HG02623 (cell line): ENCODE measurements at regions not wholly inside any gene's neighbourhood (a gene's known extent, or its start where the extent isn't known, plus 50 kb on each side); places are given as distances from the start of the nearest gene placed in this dataset.

ENCODE experiments used
- ATAC-seq: cut with Tn5 transposase; IDR thresholded peaks from one replicate; pipeline ENCODE4 v1.9.1; 2021; ENCODE audit warnings: moderate library complexity; ENCODE audit not compliant: unreplicated experiment

DNA sequence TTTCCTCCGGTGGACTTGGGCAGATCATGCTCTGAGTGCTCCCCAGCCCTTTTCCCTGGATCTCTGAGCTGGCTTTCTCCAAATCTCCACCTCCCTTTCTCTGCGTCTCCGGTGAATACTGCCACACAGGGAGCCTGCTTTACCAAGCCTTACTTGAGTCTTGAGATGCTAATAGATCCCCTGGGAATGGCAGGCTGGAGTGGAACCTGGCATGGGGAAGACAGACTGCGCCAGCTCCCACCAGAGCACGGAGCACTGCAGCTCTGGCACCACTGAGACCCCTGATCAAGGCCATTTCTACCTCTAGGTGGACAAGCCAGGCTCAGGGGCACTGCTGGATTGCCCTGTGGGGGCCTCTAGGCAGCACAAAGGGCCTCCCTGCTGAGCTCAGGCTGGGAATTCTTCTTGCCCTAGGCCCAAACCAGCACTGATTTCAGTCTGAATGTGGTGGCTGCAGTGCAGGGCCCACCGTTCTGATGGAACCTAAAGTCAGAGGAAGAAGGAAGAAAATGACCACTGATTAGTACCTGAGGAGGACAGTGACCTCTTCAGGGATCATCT lies 74.3 kb upstream of the CRHR1 start:
- ATAC-seq, result no peak

DNA sequence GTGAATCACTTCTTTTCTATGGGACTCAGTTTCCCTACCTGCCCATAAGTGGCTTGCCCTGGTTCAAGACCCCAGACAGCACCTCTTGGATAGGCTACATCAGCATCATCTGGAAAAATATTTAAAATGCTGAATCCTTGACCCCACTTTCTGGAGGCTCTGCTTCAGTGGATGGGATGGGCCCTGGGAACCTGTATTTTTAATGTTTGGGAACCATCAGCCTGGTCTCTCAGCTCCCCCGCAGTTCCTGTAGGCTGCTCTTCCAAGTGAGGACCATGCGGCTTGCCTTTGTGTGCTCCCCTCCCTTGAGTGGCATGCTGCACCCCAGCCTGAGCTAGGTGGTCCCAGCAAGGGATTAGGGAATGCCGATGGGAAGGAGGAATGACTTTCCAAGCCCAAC lies 68.3 kb upstream of the CRHR1 start:
- ATAC-seq, result no peak

DNA sequence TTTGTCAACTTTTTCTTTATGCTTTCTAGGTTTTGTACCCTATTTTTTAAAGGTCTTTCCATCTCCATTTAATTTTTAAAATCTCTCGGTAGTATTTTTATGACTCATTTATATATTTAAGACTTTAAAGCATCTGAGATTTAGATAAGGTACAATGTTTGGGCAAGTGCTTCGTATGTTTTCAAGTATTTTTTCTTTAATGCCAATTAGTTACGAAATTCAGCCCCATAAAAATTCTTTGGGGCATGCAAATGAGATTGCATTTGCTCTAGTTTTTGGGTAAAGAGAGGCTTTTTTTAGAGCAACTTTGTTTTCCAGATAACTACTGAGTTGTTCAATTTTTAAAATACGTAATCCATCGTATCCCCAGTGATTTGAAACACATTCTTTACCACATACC lies 65.3 kb upstream of the CRHR1 start:
- ATAC-seq, result no peak

DNA sequence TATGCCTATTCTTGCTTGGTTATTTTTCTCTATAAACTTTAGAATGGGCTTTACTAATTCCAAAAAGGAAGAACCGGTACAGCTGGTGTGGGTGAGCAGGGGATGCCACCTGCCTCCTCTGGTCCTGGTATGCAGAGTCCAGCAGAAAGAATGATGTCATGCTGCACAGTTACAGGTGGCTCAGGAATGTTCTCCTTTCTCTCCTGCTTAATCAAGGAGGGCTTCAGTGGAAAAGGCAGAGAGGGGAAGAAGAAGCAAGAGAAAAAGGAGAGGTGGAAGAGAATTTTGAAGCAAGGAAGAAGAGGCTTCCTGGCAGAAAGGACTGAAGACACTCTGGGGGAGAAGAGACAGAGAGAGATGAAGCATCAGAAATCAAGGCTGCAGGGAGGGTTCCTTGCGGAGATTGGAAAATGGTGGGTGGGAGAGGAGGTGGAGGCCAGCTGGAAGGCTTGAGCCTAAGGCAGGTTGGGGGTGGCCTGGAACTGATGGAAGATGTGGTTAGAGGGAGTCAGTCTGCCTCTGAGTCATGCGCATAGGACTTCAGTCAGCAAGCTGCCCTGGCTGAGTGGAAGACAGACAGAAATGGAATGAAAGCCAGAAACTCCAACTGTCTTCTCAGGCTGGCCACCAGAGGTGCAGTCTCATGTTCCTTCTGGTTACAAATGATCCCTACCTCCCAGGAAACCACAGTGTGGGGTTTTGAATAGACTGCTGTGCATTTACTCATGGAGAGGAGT lies 64.6 kb upstream of the CRHR1 start:
- no peak for ATAC-seq

DNA sequence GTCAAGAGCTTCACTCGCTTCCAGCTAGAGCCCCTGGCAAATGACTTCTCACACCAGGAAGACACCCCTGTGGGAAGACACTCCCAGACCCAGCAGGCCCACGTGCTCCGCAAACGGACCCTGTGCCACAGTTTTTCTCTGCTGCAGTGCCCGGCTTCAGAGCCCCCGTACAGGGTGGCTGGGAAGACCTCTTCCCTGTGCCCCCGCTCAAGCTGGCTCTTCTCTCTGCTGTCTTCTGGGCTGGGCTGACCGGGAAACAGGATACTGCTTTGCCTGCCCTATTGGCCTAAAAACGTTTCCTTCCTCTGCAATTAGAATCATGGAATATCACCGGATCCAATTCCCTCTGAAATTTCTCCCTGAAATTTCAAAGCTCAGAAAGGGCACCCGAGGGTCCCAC lies 63.7 kb upstream of the CRHR1 start:
- no peak for ATAC-seq

DNA sequence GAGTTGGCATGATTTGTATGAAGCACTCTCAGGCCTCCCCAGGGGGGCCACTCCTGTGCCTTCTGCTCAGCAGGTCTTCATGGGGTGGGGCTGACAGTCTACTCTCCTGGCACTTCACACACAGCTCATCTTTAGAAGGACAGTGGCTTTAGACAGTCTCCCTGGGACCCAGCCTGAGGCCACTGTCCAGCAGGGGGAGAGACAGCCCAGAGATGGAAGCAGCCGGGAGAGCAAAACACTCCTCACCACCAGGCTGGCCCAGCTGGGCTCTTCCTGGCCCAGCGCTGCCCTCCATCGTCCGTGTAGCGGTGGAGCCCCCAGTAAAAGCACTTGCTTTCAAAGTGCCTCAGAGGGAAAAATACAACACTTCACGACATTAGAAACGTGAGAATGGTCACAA lies 62.0 kb upstream of the CRHR1 start:
- no peak for ATAC-seq

DNA sequence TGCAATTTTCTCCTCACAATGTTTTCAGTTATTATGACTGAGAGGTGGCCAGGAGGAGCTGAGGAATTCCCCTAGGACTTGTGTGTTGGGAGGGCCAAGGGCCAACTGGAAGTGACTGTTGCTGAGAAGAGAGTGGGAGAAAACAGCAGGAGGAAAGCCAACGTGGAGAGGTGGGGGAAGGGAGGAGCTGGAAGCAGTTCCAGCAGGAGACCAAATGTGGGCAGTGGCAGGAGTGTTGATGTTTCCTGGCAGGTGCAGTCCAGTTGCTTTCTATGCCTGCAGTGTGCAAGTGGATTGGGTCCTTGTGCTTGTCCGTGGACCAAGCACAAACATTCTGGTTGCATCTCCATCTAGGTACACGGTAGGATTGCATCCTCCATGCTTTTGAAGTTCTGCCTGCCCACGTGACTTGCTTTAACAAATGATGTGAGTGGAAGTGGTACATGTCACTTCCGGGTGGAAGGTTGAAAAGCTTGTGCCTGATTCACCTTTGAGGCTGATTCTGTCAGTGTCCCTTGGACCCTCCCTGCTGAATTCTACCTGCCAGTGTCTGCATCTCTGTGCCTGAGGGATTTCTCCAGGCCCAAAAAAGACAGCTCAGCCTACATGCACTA lies 54.7 kb upstream of the CRHR1 start:
- ATAC-seq, result no peak

DNA sequence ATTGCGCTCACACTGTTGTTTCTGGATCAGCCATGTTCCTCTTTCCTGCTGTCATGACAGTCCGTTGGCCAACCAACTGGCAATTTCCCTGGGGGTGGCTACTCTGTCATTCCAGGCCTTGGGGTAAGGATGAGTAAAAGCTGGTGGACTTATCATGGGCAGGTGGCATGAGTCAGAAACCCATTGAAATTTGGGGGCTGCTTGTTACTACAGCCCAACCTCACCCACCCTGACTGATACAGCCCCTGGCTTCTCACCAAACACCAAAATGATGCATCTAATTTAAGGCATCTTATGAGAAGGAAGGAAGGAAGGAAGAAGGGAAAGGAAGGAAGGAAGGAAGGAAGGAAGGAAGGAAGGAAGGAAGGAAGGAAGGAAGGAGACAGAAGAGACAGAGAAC lies 53.9 kb upstream of the CRHR1 start:
- ATAC-seq, result no peak

DNA sequence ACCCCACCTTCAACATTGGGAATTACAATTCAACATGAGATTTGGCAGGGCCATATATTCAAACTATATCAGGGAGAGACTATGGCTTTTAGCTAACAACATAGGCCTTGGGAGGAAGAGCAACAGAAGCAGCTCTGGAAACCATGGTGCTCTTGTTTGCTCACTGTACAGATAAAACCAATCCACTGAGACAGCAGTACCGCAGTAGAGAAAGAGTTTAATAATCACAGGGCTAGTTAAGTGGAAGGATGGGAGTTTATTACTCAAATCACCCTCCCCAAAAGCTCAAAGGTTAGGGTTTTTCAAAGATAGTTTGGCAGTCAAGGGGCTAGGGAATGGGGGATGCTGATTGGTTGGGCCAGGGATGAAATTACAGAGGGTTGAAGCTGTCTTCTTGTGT lies 52.7 kb upstream of the CRHR1 start:
- no peak for ATAC-seq

DNA sequence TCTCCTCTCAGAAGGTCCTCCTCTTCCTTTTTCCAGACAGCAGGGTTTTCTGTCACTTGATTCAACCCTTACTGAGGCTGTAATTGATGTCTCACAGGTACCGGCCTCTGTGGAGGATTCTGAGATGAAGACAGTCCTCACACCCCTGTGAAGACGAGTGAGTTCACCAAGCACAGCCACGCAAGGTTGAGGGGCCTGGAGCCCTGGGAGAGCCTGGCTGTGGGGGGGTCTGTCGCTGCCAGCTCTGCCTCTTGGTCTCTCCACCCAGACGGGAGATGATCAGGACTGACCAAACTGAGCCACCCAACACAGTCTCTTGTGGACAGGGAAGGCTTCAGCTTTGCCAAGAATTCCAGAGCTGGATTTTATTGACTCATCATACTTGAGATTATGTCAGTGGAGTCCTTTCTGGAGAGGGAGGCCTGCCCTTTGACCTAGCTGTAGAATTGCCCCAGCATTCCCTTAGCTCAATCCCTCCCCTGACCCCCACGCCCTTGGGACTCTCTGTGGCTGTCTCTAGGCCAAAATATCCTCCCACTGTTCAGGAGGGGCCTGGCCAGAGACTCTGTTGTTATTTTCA lies 51.1 kb upstream of the CRHR1 start:
- no peak for ATAC-seq

DNA sequence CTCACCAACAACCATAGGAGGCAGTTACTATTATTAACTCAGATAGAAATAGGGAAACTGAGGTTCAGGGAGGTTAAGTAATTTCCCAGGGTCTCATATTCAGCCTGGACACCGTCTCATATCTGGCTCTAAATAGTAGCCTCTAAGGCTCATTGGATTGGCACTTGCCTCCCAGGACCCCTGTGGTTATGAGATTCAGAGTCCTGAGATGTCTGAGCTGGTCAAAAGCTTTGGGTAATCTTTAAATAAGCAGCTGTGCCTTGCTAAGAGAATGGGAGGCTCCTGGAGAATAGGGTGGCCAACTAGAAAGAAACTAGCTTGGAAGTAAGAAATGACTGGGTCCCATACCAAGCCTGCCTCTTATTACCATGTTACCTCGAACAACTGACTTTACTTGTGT lies 50.3 kb upstream of the CRHR1 start:
- no peak for ATAC-seq
